ENCODE measurements at regions not wholly inside any gene's neighbourhood (a gene's known extent, or its start where the extent isn't known, plus 50 kb on each side); places are given as distances from the start of the nearest gene placed in this dataset.

DNA sequence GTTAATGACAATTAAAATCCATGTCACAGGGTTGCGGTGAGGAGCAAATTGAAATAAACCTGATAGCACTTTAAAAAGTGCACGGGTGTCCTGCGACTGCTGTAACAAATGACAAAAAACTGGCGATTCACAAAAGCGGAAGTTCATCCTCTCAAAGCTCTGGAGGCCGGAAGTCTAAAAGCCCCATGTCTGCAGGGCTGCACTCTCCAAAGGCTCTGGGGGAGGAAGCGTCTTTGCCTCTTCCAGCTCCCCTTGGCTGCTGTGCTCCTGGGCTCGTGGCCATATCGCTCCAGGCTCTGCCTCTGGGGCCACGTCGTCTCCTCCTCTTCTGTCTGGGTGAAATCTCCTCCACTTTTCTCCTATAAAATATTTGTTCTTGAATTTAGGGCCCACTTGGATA lies 273.9 kb upstream of the IRX2 start:
- no peaks in the 10 kb centered on the region for H3F3A ChIP-seq (replicated peaks; ENCODE audit: low read depth)
- H3K36me3 ChIP-seq (ENCODE audit: insufficient read depth) = no peaks in the 10 kb centered on the region
- H3K4me2 ChIP-seq = no peak overlapping the region
- H3K36me3 Mint-ChIP-seq (ENCODE audit: low read depth) = no peaks in the 10 kb centered on the region; the same call in 2 of the 3 replicates
- TF ChIP-seq ZNF331 (CRISPR knock-in tag; IDR thresholded peaks at IDR 0.05; ENCODE audit: low read depth) = no peak
- TF ChIP-seq, protein P1, sequence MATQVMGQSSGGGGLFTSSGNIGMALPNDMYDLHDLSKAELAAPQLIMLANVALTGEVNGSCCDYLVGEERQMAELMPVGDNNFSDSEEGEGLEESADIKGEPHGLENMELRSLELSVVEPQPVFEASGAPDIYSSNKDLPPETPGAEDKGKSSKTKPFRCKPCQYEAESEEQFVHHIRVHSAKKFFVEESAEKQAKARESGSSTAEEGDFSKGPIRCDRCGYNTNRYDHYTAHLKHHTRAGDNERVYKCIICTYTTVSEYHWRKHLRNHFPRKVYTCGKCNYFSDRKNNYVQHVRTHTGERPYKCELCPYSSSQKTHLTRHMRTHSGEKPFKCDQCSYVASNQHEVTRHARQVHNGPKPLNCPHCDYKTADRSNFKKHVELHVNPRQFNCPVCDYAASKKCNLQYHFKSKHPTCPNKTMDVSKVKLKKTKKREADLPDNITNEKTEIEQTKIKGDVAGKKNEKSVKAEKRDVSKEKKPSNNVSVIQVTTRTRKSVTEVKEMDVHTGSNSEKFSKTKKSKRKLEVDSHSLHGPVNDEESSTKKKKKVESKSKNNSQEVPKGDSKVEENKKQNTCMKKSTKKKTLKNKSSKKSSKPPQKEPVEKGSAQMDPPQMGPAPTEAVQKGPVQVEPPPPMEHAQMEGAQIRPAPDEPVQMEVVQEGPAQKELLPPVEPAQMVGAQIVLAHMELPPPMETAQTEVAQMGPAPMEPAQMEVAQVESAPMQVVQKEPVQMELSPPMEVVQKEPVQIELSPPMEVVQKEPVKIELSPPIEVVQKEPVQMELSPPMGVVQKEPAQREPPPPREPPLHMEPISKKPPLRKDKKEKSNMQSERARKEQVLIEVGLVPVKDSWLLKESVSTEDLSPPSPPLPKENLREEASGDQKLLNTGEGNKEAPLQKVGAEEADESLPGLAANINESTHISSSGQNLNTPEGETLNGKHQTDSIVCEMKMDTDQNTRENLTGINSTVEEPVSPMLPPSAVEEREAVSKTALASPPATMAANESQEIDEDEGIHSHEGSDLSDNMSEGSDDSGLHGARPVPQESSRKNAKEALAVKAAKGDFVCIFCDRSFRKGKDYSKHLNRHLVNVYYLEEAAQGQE (IDR thresholded peaks at IDR 0.05; ENCODE audit: unreplicated experiment) = no peak
- H3K4me1 Mint-ChIP-seq = peaks cover 11% of the 10 kb centered on the region
- no peaks in the 10 kb centered on the region for H3K9me2 ChIP-seq (ENCODE audit: insufficient read depth)
- no peak overlapping the region for H3K27ac ChIP-seq (ENCODE audit: low read depth)
- H4K20me1 ChIP-seq (replicated peaks; ENCODE audit: insufficient read depth) = no peaks in the 10 kb centered on the region
- H3K4me3 ChIP-seq = no peak overlapping the region
- H3K9me3 Mint-ChIP-seq = no peaks in the 10 kb centered on the region; the same call in 2 of the 3 replicates
- no peak overlapping the region for H3K27ac Mint-ChIP-seq
- DNase-seq (ENCODE audit: low spot score) = no peak
- H3K27me3 ChIP-seq (ENCODE audit: insufficient read depth) = no peaks in the 10 kb centered on the region
- peaks cover 13% of the 10 kb centered on the region for H3K27me3 Mint-ChIP-seq (ENCODE audit: insufficient read depth, low read depth, poor library complexity)
- no peaks in the 10 kb centered on the region for H3K79me2 ChIP-seq (replicated peaks; ENCODE audit: insufficient read depth)
- ATAC-seq = no peak
- H2AFZ ChIP-seq = no peak overlapping the region
- H3K4me3 Mint-ChIP-seq = no peak overlapping the region
- H3K4me1 ChIP-seq (ENCODE audit: insufficient read depth) = no peaks in the 10 kb centered on the region; the same call in 1 of the 2 replicates

DNA sequence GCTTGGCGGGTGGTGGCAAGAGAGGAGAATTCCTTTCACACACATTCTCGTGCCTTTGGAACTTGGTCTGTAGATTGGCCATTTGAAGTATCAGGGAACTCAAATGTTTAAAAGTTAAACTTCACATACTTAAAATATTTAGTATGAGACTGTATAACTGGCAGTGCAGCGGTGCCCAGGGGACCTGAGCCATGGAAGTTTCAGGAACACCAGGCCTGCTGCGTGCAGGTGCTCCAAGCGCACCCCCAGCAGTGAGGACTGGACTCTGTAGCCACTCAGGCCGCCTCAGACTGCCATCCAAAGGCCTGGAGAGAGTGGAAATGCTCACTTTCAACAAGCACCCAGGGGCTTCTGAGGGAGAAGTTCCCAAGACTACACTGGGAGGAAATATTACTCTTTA lies 273.5 kb upstream of the IRX2 start:
- Mint-ChIP-seq H3K27ac (no peak overlapping the region), H3K4me1 (peaks cover 11% of the 10 kb centered on the region)

More for the DNA sequence above, 273.5 kb upstream of the IRX2 start:
- Histone ChIP-seq H3K27ac (ENCODE audit: low read depth) (no peak overlapping the region), H3K79me2 (replicated peaks; ENCODE audit: insufficient read depth) (no peaks in the 10 kb centered on the region), H3K4me1 (ENCODE audit: insufficient read depth) (no peaks in the 10 kb centered on the region; the same call in 1 of the 2 replicates), H3K36me3 (ENCODE audit: insufficient read depth) (no peaks in the 10 kb centered on the region), H3K4me3 (no peak overlapping the region), H2AFZ (no peak overlapping the region), H4K20me1 (replicated peaks; ENCODE audit: insufficient read depth) (no peaks in the 10 kb centered on the region), H3F3A (replicated peaks; ENCODE audit: low read depth) (no peaks in the 10 kb centered on the region), H3K9me2 (ENCODE audit: insufficient read depth) (no peaks in the 10 kb centered on the region), H3K4me2 (no peak overlapping the region), H3K27me3 (ENCODE audit: insufficient read depth) (no peaks in the 10 kb centered on the region)
- no peak for DNase-seq (ENCODE audit: low spot score)
- H3K36me3 Mint-ChIP-seq (ENCODE audit: low read depth) = no peaks in the 10 kb centered on the region; the same call in 2 of the 3 replicates
- H3K27me3 Mint-ChIP-seq (ENCODE audit: insufficient read depth, low read depth, poor library complexity) = peaks cover 13% of the 10 kb centered on the region
- ATAC-seq = no peak
- TF ChIP-seq ZNF114 (CRISPR knock-in tag; IDR thresholded peaks at IDR 0.05) (no peak), NANOG (IDR thresholded peaks at IDR 0.05; ENCODE audit: borderline replicate concordance) (no peak), POLR2AphosphoS5 (IDR thresholded peaks at IDR 0.05; ENCODE audit: low read depth) (no peak), CREB1 (CRISPR knock-in tag; IDR thresholded peaks at IDR 0.05; ENCODE audit: low read depth) (no peak), STAT1 (IDR thresholded peaks at IDR 0.05; ENCODE audit: unreplicated experiment) (no peak), EZH2 (IDR thresholded peaks at IDR 0.05; ENCODE audit: low read depth, unreplicated experiment) (no peak)
- TF ChIP-seq, protein P2, sequence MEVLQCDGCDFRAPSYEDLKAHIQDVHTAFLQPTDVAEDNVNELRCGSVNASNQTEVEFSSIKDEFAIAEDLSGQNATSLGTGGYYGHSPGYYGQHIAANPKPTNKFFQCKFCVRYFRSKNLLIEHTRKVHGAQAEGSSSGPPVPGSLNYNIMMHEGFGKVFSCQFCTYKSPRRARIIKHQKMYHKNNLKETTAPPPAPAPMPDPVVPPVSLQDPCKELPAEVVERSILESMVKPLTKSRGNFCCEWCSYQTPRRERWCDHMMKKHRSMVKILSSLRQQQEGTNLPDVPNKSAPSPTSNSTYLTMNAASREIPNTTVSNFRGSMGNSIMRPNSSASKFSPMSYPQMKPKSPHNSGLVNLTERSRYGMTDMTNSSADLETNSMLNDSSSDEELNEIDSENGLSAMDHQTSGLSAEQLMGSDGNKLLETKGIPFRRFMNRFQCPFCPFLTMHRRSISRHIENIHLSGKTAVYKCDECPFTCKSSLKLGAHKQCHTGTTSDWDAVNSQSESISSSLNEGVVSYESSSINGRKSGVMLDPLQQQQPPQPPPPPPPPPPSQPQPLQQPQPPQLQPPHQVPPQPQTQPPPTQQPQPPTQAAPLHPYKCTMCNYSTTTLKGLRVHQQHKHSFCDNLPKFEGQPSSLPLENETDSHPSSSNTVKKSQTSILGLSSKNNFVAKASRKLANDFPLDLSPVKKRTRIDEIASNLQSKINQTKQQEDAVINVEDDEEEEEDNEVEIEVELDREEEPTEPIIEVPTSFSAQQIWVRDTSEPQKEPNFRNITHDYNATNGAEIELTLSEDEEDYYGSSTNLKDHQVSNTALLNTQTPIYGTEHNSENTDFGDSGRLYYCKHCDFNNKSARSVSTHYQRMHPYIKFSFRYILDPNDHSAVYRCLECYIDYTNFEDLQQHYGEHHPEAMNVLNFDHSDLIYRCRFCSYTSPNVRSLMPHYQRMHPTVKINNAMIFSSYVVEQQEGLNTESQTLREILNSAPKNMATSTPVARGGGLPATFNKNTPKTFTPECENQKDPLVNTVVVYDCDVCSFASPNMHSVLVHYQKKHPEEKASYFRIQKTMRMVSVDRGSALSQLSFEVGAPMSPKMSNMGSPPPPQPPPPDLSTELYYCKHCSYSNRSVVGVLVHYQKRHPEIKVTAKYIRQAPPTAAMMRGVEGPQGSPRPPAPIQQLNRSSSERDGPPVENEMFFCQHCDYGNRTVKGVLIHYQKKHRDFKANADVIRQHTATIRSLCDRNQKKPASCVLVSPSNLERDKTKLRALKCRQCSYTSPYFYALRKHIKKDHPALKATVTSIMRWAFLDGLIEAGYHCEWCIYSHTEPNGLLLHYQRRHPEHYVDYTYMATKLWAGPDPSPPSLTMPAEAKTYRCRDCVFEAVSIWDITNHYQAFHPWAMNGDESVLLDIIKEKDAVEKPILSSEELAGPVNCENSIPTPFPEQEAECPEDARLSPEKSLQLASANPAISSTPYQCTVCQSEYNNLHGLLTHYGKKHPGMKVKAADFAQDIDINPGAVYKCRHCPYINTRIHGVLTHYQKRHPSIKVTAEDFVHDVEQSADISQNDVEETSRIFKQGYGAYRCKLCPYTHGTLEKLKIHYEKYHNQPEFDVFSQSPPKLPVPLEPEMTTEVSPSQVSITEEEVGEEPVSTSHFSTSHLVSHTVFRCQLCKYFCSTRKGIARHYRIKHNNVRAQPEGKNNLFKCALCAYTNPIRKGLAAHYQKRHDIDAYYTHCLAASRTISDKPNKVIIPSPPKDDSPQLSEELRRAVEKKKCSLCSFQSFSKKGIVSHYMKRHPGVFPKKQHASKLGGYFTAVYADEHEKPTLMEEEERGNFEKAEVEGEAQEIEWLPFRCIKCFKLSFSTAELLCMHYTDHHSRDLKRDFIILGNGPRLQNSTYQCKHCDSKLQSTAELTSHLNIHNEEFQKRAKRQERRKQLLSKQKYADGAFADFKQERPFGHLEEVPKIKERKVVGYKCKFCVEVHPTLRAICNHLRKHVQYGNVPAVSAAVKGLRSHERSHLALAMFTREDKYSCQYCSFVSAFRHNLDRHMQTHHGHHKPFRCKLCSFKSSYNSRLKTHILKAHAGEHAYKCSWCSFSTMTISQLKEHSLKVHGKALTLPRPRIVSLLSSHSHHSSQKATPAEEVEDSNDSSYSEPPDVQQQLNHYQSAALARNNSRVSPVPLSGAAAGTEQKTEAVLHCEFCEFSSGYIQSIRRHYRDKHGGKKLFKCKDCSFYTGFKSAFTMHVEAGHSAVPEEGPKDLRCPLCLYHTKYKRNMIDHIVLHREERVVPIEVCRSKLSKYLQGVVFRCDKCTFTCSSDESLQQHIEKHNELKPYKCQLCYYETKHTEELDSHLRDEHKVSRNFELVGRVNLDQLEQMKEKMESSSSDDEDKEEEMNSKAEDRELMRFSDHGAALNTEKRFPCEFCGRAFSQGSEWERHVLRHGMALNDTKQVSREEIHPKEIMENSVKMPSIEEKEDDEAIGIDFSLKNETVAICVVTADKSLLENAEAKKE (CRISPR knock-in tag; IDR thresholded peaks at IDR 0.05) = no peak
- TF ChIP-seq, protein P3, sequence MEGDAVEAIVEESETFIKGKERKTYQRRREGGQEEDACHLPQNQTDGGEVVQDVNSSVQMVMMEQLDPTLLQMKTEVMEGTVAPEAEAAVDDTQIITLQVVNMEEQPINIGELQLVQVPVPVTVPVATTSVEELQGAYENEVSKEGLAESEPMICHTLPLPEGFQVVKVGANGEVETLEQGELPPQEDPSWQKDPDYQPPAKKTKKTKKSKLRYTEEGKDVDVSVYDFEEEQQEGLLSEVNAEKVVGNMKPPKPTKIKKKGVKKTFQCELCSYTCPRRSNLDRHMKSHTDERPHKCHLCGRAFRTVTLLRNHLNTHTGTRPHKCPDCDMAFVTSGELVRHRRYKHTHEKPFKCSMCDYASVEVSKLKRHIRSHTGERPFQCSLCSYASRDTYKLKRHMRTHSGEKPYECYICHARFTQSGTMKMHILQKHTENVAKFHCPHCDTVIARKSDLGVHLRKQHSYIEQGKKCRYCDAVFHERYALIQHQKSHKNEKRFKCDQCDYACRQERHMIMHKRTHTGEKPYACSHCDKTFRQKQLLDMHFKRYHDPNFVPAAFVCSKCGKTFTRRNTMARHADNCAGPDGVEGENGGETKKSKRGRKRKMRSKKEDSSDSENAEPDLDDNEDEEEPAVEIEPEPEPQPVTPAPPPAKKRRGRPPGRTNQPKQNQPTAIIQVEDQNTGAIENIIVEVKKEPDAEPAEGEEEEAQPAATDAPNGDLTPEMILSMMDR (conservative IDR thresholded peaks at IDR 0.05; ENCODE audit: low read depth in 2 of 2) = no peak
- no peak overlapping the region for H3K4me3 Mint-ChIP-seq
- no peaks in the 10 kb centered on the region; the same call in 2 of the 3 replicates for H3K9me3 Mint-ChIP-seq
